ENCODE measurements at regions not wholly inside any gene's neighbourhood (a gene's known extent, or its start where the extent isn't known, plus 50 kb on each side); places are given as distances from the start of the nearest gene placed in this dataset.

- no peak for TF ChIP-seq CTCF (conservative IDR thresholded peaks at IDR 0.05; ENCODE audit: low read depth in 2 of 2)
- TF ChIP-seq POLR2AphosphoS5 (IDR thresholded peaks at IDR 0.05; ENCODE audit: low read depth), result no peak
- no peak for TF ChIP-seq EZH2 (IDR thresholded peaks at IDR 0.05; ENCODE audit: low read depth, unreplicated experiment)
- no peak for TF ChIP-seq ZNF462 (CRISPR knock-in tag; IDR thresholded peaks at IDR 0.05)
- no peak for TF ChIP-seq REST (IDR thresholded peaks at IDR 0.05; ENCODE audit: unreplicated experiment)
- TF ChIP-seq EZH2phosphoT487 (IDR thresholded peaks at IDR 0.05; ENCODE audit: unreplicated experiment), result no peak
Observed at GRCh38 chr4:58272311-58272710, 1162.1 kb upstream of the IGFBP7 start.

All from GM23338 (cell line).